K562 (cell line): ENCODE measurements at regions not wholly inside any gene's neighbourhood (a gene's known extent, or its start where the extent isn't known, plus 50 kb on each side); places are given as distances from the start of the nearest gene placed in this dataset.
A peak's percentile ranks its signal among the peaks of the same experiment; 100 is the strongest.

Experiments used
- ATF3 ChIP-seq, 2 experiments: fragments of 450-650 bp in 1 of 2; sonication (generic) in 1 of 2; formaldehyde crosslinking in 1 of 2; IDR thresholded peaks in 1 of 2; conservative IDR thresholded peaks in 1 of 2; 2 replicates each; pipeline versions ENCODE4 v1.6.1 to v1.8.1; 2016 to 2023; ENCODE audit warnings: mild to moderate bottlenecking in 2 of 2, moderate library complexity in 2 of 2, inconsistent platforms in 1 of 2, missing genetic modification reagents in 1 of 2
- CEBPZ ChIP-seq: fragments of 150-350 bp; IDR thresholded peaks from 2 replicates; pipeline ENCODE4 v1.6.1; 2014; ENCODE audit warnings: low read depth, mild to moderate bottlenecking, low read length, borderline replicate concordance
- DEAF1 ChIP-seq: fragments of 450-650 bp; formaldehyde crosslinking; IDR thresholded peaks from 2 replicates; pipeline ENCODE4 v1.4.0; 2020; ENCODE audit warnings: mild to moderate bottlenecking, moderate library complexity
- ELF1 ChIP-seq: fragments of 200-800 bp; sonication (Bioruptor generic); IDR thresholded peaks from 2 replicates; pipeline ENCODE4 v1.6.1; 2016; ENCODE audit warnings: missing genetic modification characterization, missing compliant biosample characterization
- ETV5 ChIP-seq: sonication (generic); formaldehyde crosslinking; IDR thresholded peaks from 2 replicates; pipeline ENCODE4 v1.4.0; 2020; ENCODE audit warnings: low read depth, mild to moderate bottlenecking, missing genetic modification reagents
- HEY1 ChIP-seq: fragments of 250-450 bp; sonication (Bioruptor Pico); IDR thresholded peaks from 2 replicates; pipeline ENCODE4 v1.5.0; 2020; ENCODE audit warnings: mild to moderate bottlenecking, moderate library complexity, borderline replicate concordance
- HMG20A ChIP-seq: fragments of 450-650 bp; formaldehyde crosslinking; conservative IDR thresholded peaks from 2 replicates; pipeline ENCODE4 v1.4.0; 2020; ENCODE audit warnings: mild to moderate bottlenecking, mixed read lengths
- KAT2B ChIP-seq: IDR thresholded peaks from one replicate; pipeline ENCODE4 v1.6.1; 2012; ENCODE audit warnings: low read depth, mild to moderate bottlenecking, control low read depth, inconsistent platforms, low read length, moderate library complexity
- MIER1 ChIP-seq: fragments of 450-650 bp; IDR thresholded peaks from 2 replicates; pipeline ENCODE4 v1.6.1; 2016; ENCODE audit warnings: antibody characterized with exemption, mild to moderate bottlenecking, low read depth
- MXI1 ChIP-seq: IDR thresholded peaks from 2 replicates; pipeline ENCODE4 v1.6.1; 2011; ENCODE audit warnings: low read depth, mild to moderate bottlenecking, improper control_type of control experiment, low read length
- NEUROD1 ChIP-seq: fragments of 150-350 bp; IDR thresholded peaks from 2 replicates; pipeline ENCODE4 v1.6.1; 2014; ENCODE audit warnings: borderline replicate concordance, low read length, low read depth; ENCODE audit not compliant: partially characterized antibody
- POLR2B ChIP-seq: fragments of 450-650 bp; IDR thresholded peaks from 2 replicates; pipeline ENCODE4 v1.6.1; 2018; ENCODE audit warnings: low read depth; ENCODE audit not compliant: partially characterized antibody
- RCOR1 ChIP-seq, 2 experiments: IDR thresholded peaks; 2 replicates each; pipeline ENCODE4 v1.6.1; 2012; ENCODE audit warnings: low read depth in 2 of 2, low read length in 2 of 2, borderline replicate concordance in 1 of 2, improper control_type of control experiment in 1 of 2
- SAFB ChIP-seq: fragments of 200-400 bp; formaldehyde crosslinking; IDR thresholded peaks from 2 replicates; pipeline ENCODE4 v1.6.1; 2017; ENCODE audit warnings: low read depth, low read length, borderline replicate concordance
- ZBTB8A ChIP-seq: fragments of 450-650 bp; IDR thresholded peaks from 2 replicates; pipeline ENCODE4 v1.6.1; 2018; ENCODE audit warnings: mild to moderate bottlenecking, moderate library complexity; ENCODE audit not compliant: partially characterized antibody
- ZNF57 ChIP-seq: fragments of 450-650 bp; formaldehyde crosslinking; IDR thresholded peaks from 2 replicates; pipeline ENCODE4 v1.4.0; 2020; ENCODE audit warnings: mild to moderate bottlenecking, moderate library complexity
- ZNF644 ChIP-seq: fragments of 200-800 bp; sonication (Bioruptor generic); IDR thresholded peaks from 2 replicates; pipeline ENCODE4 v1.6.1; 2016; ENCODE audit warnings: low read depth, missing genetic modification characterization, missing compliant biosample characterization

GRCh38 chr3:128547368-128547987 is 54.5 kb upstream of the GATA2 start (continued):
- TF ChIP-seq MXI1, result no peak
- no peak for TF ChIP-seq HMG20A (CRISPR knock-in tag)
- TF ChIP-seq MIER1, result no peak
- TF ChIP-seq HEY1, result no peak
- TF ChIP-seq RCOR1 (IDR thresholded peaks at IDR 0.05; ENCODE audit: borderline replicate concordance in 1 of 2, low read depth in 2 of 2, low read length in 2 of 2), result peak in 1 of 2 experiments; percentile 37; a peak in 1 of 4 replicates
- peak; percentile 71 for TF ChIP-seq NEUROD1
- TF ChIP-seq DEAF1 (CRISPR knock-in tag), result no peak
- TF ChIP-seq POLR2B, result no peak
- no peak for TF ChIP-seq SAFB
- no peak for TF ChIP-seq ZBTB8A
- 0 out of 2 replicates have a peak, but pooled peaks have one; percentile 15 for TF ChIP-seq ETV5 (CRISPR knock-in tag)
- TF ChIP-seq ZNF57 (CRISPR knock-in tag), result no peak
- TF ChIP-seq ZNF644 (tag), result no peak; the same call in 1 of the 2 replicates
- TF ChIP-seq ELF1 (tag), result no peak
- no peak for TF ChIP-seq CEBPZ
- TF ChIP-seq ATF3 (IDR thresholded peaks at IDR 0.05), result peak; percentile 99
- peak; percentile 71; the same call in 1 of the 2 replicates for TF ChIP-seq ATF3 (CRISPR knock-in tag; conservative IDR thresholded peaks at IDR 0.05)
- no peak for TF ChIP-seq KAT2B
